Liver (tissue), 8 donors: ENCODE measurements at regions not wholly inside any gene's neighbourhood (a gene's known extent, or its start where the extent isn't known, plus 50 kb on each side); places are given as distances from the start of the nearest gene placed in this dataset.

ENCODE experiments used
- DNase-seq: peaks from one replicate; pipeline ENCODE4 v3.0.0-alpha.2; 2017; ENCODE audit warnings: low spot score
- H3K27ac ChIP-seq, 2 donors: one replicate each; pipeline ENCODE4 v1.7.0; 2013; ENCODE audit warnings: inconsistent platforms in 2 of 2, low read length in 2 of 2, control low read depth in 1 of 2, low read depth in 1 of 2, mild to moderate bottlenecking in 1 of 2
- H3K27me3 ChIP-seq, 4 donors: one replicate each; pipeline versions ENCODE4 v1.6.1 to v1.7.0; 2013; ENCODE audit warnings: low read length in 3 of 4, inconsistent platforms in 1 of 4, mild to moderate bottlenecking in 1 of 4, moderate library complexity in 1 of 4; ENCODE audit not compliant: control insufficient read depth in 4 of 4, insufficient read depth in 4 of 4
- H3K36me3 ChIP-seq, 4 donors: one replicate each; pipeline versions ENCODE4 v1.6.1 to v1.7.0; 2013; ENCODE audit warnings: low read length in 3 of 4, mild to moderate bottlenecking in 3 of 4, low read depth in 1 of 4, moderate library complexity in 1 of 4; ENCODE audit not compliant: control insufficient read depth in 4 of 4, insufficient read depth in 3 of 4
- H3K4me1 ChIP-seq, 4 donors: one replicate each; pipeline versions ENCODE4 v1.6.1 to v1.7.0; 2013; ENCODE audit warnings: low read length in 3 of 4, mild to moderate bottlenecking in 3 of 4, moderate library complexity in 1 of 4; ENCODE audit not compliant: control insufficient read depth in 4 of 4, insufficient read depth in 4 of 4
- H3K4me3 ChIP-seq, 3 donors: one replicate each; pipeline versions ENCODE4 v1.6.1 to v1.7.0; 2013; ENCODE audit warnings: low read length in 3 of 3, control low read depth in 1 of 3, low read depth in 1 of 3, mild to moderate bottlenecking in 1 of 3
- H3K9ac ChIP-seq, 2 donors: one replicate each; pipeline ENCODE4 v1.7.0; 2013; ENCODE audit warnings: low read length in 2 of 2, mild to moderate bottlenecking in 2 of 2, moderate library complexity in 2 of 2, control low read depth in 1 of 2, low read depth in 1 of 2
- H3K9me3 ChIP-seq, 4 donors: one replicate each; pipeline versions ENCODE4 v1.6.1 to v1.7.0; 2013; ENCODE audit warnings: low read length in 3 of 4; ENCODE audit not compliant: control insufficient read depth in 4 of 4
- ATF3 ChIP-seq: IDR thresholded peaks from 2 replicates; pipeline ENCODE4 v1.6.1; 2016; ENCODE audit warnings: antibody characterized with exemption
- CTCF ChIP-seq: fragments of 150-350 bp; IDR thresholded peaks from 2 replicates; pipeline ENCODE4 v1.5.1; 2017; ENCODE audit warnings: improper control_type of control experiment, low read depth, low read length; ENCODE audit not compliant: missing input control
- EGR1 ChIP-seq, 2 donors: IDR thresholded peaks; 2 replicates each; pipeline ENCODE4 v1.6.1; 2016 to 2018; ENCODE audit warnings: antibody characterized with exemption in 2 of 2, low read depth in 2 of 2
- FOXA1 ChIP-seq: IDR thresholded peaks from 2 replicates; pipeline ENCODE4 v1.6.1; 2016; ENCODE audit warnings: antibody characterized with exemption
- FOXA2 ChIP-seq: IDR thresholded peaks from 2 replicates; pipeline ENCODE4 v1.6.1; 2016; ENCODE audit warnings: antibody characterized with exemption
- HNF4A ChIP-seq, 2 donors: conservative IDR thresholded peaks; 2 replicates each; pipeline ENCODE4 v1.6.1; 2016; ENCODE audit warnings: antibody characterized with exemption in 2 of 2, mild to moderate bottlenecking in 2 of 2
- HNF4G ChIP-seq: IDR thresholded peaks from 2 replicates; pipeline ENCODE4 v1.6.1; 2016; ENCODE audit warnings: antibody characterized with exemption
- JUND ChIP-seq, 2 donors: IDR thresholded peaks; 2 replicates each; pipeline ENCODE4 v1.6.1; 2016; ENCODE audit warnings: antibody characterized with exemption in 2 of 2
- MAX ChIP-seq: IDR thresholded peaks from 2 replicates; pipeline ENCODE4 v1.6.1; 2016; ENCODE audit warnings: antibody characterized with exemption
- RAD21 ChIP-seq, 2 donors: IDR thresholded peaks; 2 replicates each; pipeline ENCODE4 v1.6.1; 2016; ENCODE audit warnings: antibody characterized with exemption in 2 of 2, mild to moderate bottlenecking in 2 of 2
- REST ChIP-seq: IDR thresholded peaks from 2 replicates; pipeline ENCODE4 v1.6.1; 2016; ENCODE audit warnings: antibody characterized with exemption, mild to moderate bottlenecking
- SP1 ChIP-seq: IDR thresholded peaks from 2 replicates; pipeline ENCODE4 v1.6.1; 2018; ENCODE audit warnings: antibody characterized with exemption, mild to moderate bottlenecking
- TAF1 ChIP-seq: conservative IDR thresholded peaks from 2 replicates; pipeline ENCODE4 v1.6.1; 2016; ENCODE audit warnings: antibody characterized with exemption, mild to moderate bottlenecking
- YY1 ChIP-seq: IDR thresholded peaks from 2 replicates; pipeline ENCODE4 v1.6.1; 2016; ENCODE audit warnings: antibody characterized with exemption, mild to moderate bottlenecking
- ZBTB33 ChIP-seq: IDR thresholded peaks from 2 replicates; pipeline ENCODE4 v1.6.1; 2016; ENCODE audit warnings: antibody characterized with exemption
- WGBS: extraction: QIAGEN DNeasy Blood & Tissue Kit; methylation state at CpG from one replicate; pipeline ENCODE4 v1.1.7; 2013; 5-methylcytosine and 5-hydroxymethylcytosine counted together
- donor health status: healthy.
- donor health status: healthy.
- donor health status: healthy.
- donor health status: healthy.
- donor health status: healthy.

- Histone ChIP-seq H3K4me3 (no peak overlapping the region), H3K27me3 (no peaks in the 10 kb centered on the region), H3K27ac (no peak overlapping the region), H3K36me3 (no peaks in the 10 kb centered on the region), H3K9me3 (no peaks in the 10 kb centered on the region), H3K9ac (no peak overlapping the region), H3K4me1 (no peaks in the 10 kb centered on the region)
- TF ChIP-seq HNF4A (conservative IDR thresholded peaks at IDR 0.05) (no peak), MAX (no peak), YY1 (no peak), SP1 (no peak), HNF4G (no peak), RAD21 (IDR thresholded peaks at IDR 0.05) (peak in 1 of 2 donors; percentile 3)
- DNase-seq, result no peak
- WGBS, result 79% methylated on average over 3 of the region's 3 CpGs
Measured at GRCh38 chr20:10868299-10868698, 194.5 kb upstream of the JAG1 start.

- TF ChIP-seq FOXA1, result no peak
- no peak for TF ChIP-seq CTCF
- TF ChIP-seq REST, result no peak
- TF ChIP-seq JUND (IDR thresholded peaks at IDR 0.05), result no peak
- TF ChIP-seq EGR1 (IDR thresholded peaks at IDR 0.05; ENCODE audit: low read depth in 2 of 2), result no peak
- TF ChIP-seq FOXA2, result no peak
- no peak for TF ChIP-seq ZBTB33
- no peak for TF ChIP-seq ATF3
- no peak for TF ChIP-seq HNF4G
- TF ChIP-seq TAF1, result no peak
- Histone ChIP-seq H3K9me3 (peaks cover 0 to 1% (median 0%) of the 10 kb centered on the region in 4 donors), H3K9ac (no peak overlapping the region), H3K4me3 (no peak overlapping the region), H3K4me1 (no peaks in the 10 kb centered on the region), H3K27ac (no peak overlapping the region), H3K27me3 (no peaks in the 10 kb centered on the region), H3K36me3 (no peaks in the 10 kb centered on the region)
- no peak for DNase-seq
- WGBS, result 96% methylated on average over 4 of the region's 4 CpGs
Measured at GRCh38 chr20:10873026-10873425, 199.2 kb upstream of the JAG1 start.
